MM.1S (cell line): ENCODE measurements at regions not wholly inside any gene's neighbourhood (a gene's known extent, or its start where the extent isn't known, plus 50 kb on each side); places are given as distances from the start of the nearest gene placed in this dataset.
"Not testable (repeated sequence)": the region's sequence is repeated elsewhere in the genome, so short reads cannot be mapped to it uniquely, and the experiment has no call there.

ENCODE experiments used
- DNase-seq: peaks from one replicate; pipeline ENCODE4 v3.0.0-alpha.2; 2015
- H2AFZ ChIP-seq: fragments of 300-600 bp; sonication (generic); 2 replicates; pipeline ENCODE4 v1.6.0; 2016; ENCODE audit warnings: antibody characterized with exemption, low read length
- H3F3A ChIP-seq: fragments of 300-600 bp; sonication (generic); 2 replicates; pipeline ENCODE4 v1.6.1; 2016; ENCODE audit warnings: mild to moderate bottlenecking, antibody characterized with exemption, low read length, moderate library complexity, mixed read lengths; ENCODE audit not compliant: insufficient read depth
- H3K27ac ChIP-seq: fragments of 300-600 bp; sonication (generic); 2 replicates; pipeline ENCODE4 v1.5.1; 2016; ENCODE audit warnings: mild to moderate bottlenecking, low read length
- H3K27me3 ChIP-seq: fragments of 300-600 bp; sonication (generic); replicated peaks from 2 replicates; pipeline ENCODE4 v1.6.0; 2016; ENCODE audit warnings: low read length; ENCODE audit not compliant: insufficient read depth
- H3K36me3 ChIP-seq: fragments of 300-600 bp; sonication (generic); replicated peaks from 2 replicates; pipeline ENCODE4 v1.6.1; 2016; ENCODE audit warnings: mild to moderate bottlenecking, low read length, mixed read lengths; ENCODE audit not compliant: insufficient read depth
- H3K4me1 ChIP-seq: fragments of 300-600 bp; sonication (generic); 2 replicates; pipeline ENCODE4 v1.6.1; 2016; ENCODE audit warnings: low read length, mixed read lengths
- H3K4me2 ChIP-seq: fragments of 300-600 bp; sonication (generic); 2 replicates; pipeline ENCODE4 v1.6.0; 2016; ENCODE audit warnings: low read depth, low read length
- H3K4me3 ChIP-seq: fragments of 300-600 bp; sonication (generic); 2 replicates; pipeline ENCODE4 v1.5.1; 2016; ENCODE audit warnings: low read length, mixed read lengths
- H3K79me2 ChIP-seq: fragments of 300-600 bp; sonication (generic); 2 replicates; pipeline ENCODE4 v1.6.1; 2016; ENCODE audit warnings: mixed run types, low read length, mixed read lengths
- H3K9ac ChIP-seq: fragments of 300-600 bp; sonication (generic); 2 replicates; pipeline ENCODE4 v1.6.1; 2016; ENCODE audit warnings: low read length, mixed read lengths
- H3K9me2 ChIP-seq: fragments of 300-600 bp; sonication (generic); replicated peaks from 2 replicates; pipeline ENCODE4 v1.6.1; 2016; ENCODE audit warnings: mild to moderate bottlenecking, low read length, mixed read lengths; ENCODE audit not compliant: insufficient read depth
- H3K9me3 ChIP-seq: fragments of 300-600 bp; sonication (generic); replicated peaks from 2 replicates; pipeline ENCODE4 v1.6.1; 2016; ENCODE audit warnings: mild to moderate bottlenecking, low read length, mixed read lengths; ENCODE audit not compliant: insufficient read depth
- H4K20me1 ChIP-seq: fragments of 300-600 bp; sonication (generic); 2 replicates; pipeline ENCODE4 v1.6.1; 2016; ENCODE audit warnings: mild to moderate bottlenecking, low read length, moderate library complexity, mixed read lengths; ENCODE audit not compliant: insufficient read depth
- EZH2 ChIP-seq: fragments of 300-600 bp; sonication (generic); optimal IDR thresholded peaks from 2 replicates; pipeline ENCODE3; 2017; ENCODE audit warnings: low read depth, mild to moderate bottlenecking, antibody characterized with exemption, low read length, mixed read lengths
- EZH2phosphoT487 ChIP-seq: fragments of 300-600 bp; sonication (generic); IDR thresholded peaks from 2 replicates; pipeline ENCODE4 v1.6.1; 2018; ENCODE audit warnings: antibody characterized with exemption, low read length
- TF ChIP-seq, protein P1 (sequence below): fragments of 300-600 bp; sonication (generic); IDR thresholded peaks from 2 replicates; pipeline ENCODE4 v1.5.1; 2016; ENCODE audit warnings: antibody characterized with exemption, low read length, mixed read lengths

GRCh38 chr13:109998684-109999533 is 212.5 kb upstream of the IRS2 start:
- Histone ChIP-seq H3K36me3 (no peaks in the 10 kb centered on the region), H3K9me3 (no peaks in the 10 kb centered on the region), H4K20me1 (no peaks in the 10 kb centered on the region), H3K9ac (no peak overlapping the region), H3K27me3 (no peaks in the 10 kb centered on the region), H3F3A (no peaks in the 10 kb centered on the region), H3K4me3 (no peak overlapping the region), H3K9me2 (no peaks in the 10 kb centered on the region), H2AFZ (no peak overlapping the region), H3K4me1 (no peaks in the 10 kb centered on the region), H3K27ac (no peak overlapping the region), H3K4me2 (no peak overlapping the region), H3K79me2 (no peaks in the 10 kb centered on the region)
- no peak for DNase-seq
- TF ChIP-seq, protein P1, sequence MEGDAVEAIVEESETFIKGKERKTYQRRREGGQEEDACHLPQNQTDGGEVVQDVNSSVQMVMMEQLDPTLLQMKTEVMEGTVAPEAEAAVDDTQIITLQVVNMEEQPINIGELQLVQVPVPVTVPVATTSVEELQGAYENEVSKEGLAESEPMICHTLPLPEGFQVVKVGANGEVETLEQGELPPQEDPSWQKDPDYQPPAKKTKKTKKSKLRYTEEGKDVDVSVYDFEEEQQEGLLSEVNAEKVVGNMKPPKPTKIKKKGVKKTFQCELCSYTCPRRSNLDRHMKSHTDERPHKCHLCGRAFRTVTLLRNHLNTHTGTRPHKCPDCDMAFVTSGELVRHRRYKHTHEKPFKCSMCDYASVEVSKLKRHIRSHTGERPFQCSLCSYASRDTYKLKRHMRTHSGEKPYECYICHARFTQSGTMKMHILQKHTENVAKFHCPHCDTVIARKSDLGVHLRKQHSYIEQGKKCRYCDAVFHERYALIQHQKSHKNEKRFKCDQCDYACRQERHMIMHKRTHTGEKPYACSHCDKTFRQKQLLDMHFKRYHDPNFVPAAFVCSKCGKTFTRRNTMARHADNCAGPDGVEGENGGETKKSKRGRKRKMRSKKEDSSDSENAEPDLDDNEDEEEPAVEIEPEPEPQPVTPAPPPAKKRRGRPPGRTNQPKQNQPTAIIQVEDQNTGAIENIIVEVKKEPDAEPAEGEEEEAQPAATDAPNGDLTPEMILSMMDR: no peak
- TF ChIP-seq EZH2: no peak
- no peak for TF ChIP-seq EZH2phosphoT487

DNA sequence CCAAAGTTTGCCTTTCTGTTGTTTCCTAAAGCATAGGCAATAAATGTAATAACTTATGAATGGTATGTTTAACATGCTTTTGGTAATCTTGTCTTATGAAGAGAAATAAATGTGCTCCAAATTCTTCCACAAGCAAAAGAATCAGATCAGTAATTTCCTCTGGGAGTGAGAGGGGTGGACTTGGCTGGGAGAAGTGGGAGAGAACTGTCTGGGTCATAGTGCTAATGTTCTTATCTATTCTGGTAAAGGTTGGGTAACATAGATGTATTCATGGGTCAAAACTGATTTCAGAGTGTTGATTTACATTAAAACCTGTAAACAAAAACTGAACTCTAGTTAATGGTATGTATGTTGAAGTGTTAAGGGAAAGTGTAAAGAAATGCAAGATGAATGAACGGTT is 211.7 kb upstream of the IRS2 start:
- Histone ChIP-seq H4K20me1 (no peaks in the 10 kb centered on the region), H3K4me2 (no peak overlapping the region), H3K9me2 (no peaks in the 10 kb centered on the region), H3K27me3 (no peaks in the 10 kb centered on the region), H3K79me2 (no peaks in the 10 kb centered on the region), H3F3A (no peaks in the 10 kb centered on the region), H3K4me1 (no peaks in the 10 kb centered on the region), H3K36me3 (no peaks in the 10 kb centered on the region), H3K9me3 (no peaks in the 10 kb centered on the region), H3K27ac (no peak overlapping the region), H2AFZ (no peak overlapping the region), H3K4me3 (no peak overlapping the region), H3K9ac (no peak overlapping the region)
- no peak for DNase-seq
- TF ChIP-seq, protein P1: no peak
- TF ChIP-seq EZH2phosphoT487: no peak
- TF ChIP-seq EZH2: no peak

GRCh38 chr13:109997056-109997595 is 210.7 kb upstream of the IRS2 start:
- not testable (repeated sequence) for H3K9me2 ChIP-seq, H3K27ac ChIP-seq, H3K4me2 ChIP-seq, DNase-seq, H3K4me1 ChIP-seq, H3K79me2 ChIP-seq, H3K4me3 ChIP-seq, H4K20me1 ChIP-seq, H3F3A ChIP-seq, H3K36me3 ChIP-seq, H2AFZ ChIP-seq, H3K9me3 ChIP-seq, H3K27me3 ChIP-seq, H3K9ac ChIP-seq

DNA sequence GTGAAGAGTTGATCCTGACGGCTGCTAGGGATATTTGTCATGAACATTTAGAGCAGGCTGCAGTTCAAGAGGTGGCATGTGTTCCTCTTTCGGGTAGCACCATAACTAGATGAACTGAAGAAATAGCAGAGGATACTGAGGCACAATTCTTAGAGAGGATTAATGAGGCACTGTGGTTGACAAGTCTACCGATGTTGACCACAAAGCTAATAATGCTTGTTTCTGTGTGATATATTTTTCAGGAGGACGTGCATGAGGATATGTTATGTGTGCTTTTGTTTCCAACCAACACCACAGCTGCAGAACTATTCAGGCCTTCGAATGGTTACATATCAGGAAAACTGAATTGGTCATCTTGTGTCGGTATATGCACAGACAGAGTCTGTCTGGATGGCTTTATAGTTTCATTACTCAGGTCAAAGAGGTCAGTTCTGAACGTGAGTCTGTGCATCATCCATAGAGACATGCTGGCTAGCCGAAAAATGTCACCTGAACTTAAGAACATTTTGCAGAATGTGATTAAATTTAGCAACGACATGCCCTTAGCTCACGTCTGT is 210.1 kb upstream of the IRS2 start:
- Histone ChIP-seq H3K27ac (no peak overlapping the region), H3F3A (no peaks in the 10 kb centered on the region), H3K79me2 (no peaks in the 10 kb centered on the region), H3K9me2 (no peaks in the 10 kb centered on the region), H3K4me1 (no peaks in the 10 kb centered on the region), H3K4me3 (no peak overlapping the region), H3K36me3 (no peaks in the 10 kb centered on the region), H3K9me3 (no peaks in the 10 kb centered on the region), H3K4me2 (no peak overlapping the region), H2AFZ (no peak overlapping the region), H3K9ac (no peak overlapping the region), H3K27me3 (no peaks in the 10 kb centered on the region), H4K20me1 (no peaks in the 10 kb centered on the region)
- no peak for DNase-seq
- TF ChIP-seq EZH2 (no peak), EZH2phosphoT487 (no peak)
- TF ChIP-seq, protein P1: no peak
